ENCODE measurements at regions not wholly inside any gene's neighbourhood (a gene's known extent, or its start where the extent isn't known, plus 50 kb on each side); places are given as distances from the start of the nearest gene placed in this dataset.
"Not testable (repeated sequence)": the region's sequence is repeated elsewhere in the genome, so short reads cannot be mapped to it uniquely, and the experiment has no call there.

DNA sequence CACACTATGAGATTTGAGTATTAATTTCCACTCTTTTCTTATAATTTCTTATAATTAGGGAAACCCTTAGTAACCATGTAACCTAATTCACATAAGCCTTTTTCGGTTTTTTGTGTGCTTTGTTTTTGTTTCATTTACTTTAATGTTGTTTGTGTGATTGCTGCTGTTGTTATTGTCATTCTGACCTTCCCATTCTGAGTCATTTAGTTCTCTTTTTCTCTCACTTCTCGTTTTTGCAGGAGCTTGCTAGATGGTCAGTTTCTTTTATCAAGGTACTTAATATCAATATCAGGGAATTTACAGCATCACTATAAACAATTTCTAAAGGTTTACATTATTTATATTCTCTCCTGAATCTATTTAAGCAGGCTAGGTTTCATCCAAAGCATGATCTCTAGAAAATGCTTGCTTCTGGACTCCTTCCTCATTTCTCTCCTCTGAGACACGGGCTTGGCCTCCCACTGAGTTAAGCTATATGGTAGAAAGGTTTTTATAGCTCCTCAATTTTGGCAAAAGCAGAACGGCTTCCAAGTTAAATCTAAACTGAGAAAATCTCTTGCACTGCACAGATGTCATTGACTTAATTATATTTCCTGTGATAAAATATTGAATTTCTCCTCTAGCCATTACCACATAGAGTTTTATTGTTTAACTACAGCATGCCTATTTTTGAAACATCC lies 534.2 kb downstream of the NSUN3 start:
- DNase-seq (ENCODE audit: low read depth in 2 of 2) = no peak

DNA sequence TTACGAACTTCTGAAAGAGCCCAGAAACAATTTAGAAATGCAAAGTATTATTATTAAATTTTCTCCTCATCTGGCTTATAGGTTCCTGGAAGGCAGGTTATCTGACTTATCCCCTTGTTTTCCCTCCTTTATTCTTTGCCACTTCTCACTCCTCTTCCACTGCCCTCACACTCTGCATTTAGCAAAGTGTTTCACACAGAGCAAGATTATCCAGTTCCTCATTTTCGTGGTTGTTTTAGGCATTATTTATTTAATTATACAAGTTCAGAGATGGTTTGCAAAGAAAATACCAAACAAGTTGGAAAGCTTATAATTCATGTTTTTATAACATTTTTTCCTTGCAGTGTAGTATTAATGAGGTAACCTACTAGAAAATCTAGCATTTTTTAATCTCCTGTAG lies 544.9 kb downstream of the NSUN3 start:
- DNase-seq (ENCODE audit: low read depth in 2 of 2) = no peak

DNA sequence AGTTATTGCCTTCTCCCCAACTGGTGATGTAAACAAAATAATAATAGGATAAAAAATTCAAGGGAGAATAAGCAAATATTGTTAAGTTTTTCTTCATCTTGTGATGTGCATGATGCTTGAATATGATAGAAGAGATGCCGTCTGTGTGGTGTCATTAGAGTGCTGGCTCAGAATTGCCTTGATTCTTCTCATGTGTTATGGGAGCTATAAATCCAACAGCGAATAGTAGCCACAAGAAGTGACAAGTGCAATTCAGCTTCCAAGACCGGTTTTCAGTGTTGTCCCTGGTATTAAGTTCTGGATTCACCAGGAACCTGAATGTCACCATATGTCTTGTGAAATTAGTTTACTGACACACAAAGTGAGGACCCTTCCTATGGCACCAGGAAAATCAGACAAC lies 547.0 kb downstream of the NSUN3 start:
- no peak for DNase-seq (ENCODE audit: low read depth in 2 of 2)

DNA sequence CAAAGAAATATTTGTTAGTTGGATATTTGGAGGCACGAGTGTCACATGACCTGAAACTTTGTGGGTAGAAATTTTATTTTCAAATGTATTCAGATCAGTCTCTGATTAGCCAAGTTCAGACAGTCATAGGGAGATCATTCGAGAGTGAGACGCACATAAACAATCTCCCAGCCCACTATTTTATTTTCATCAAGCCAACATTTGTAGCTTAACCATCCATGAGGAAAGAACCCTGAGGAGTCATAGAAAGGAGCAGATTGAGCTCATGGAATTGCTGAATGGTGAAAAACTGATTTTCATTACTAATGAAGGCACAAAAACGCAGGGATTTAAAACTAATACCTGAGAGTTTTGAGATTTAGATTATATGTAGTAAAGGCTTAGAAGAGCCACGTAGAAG lies 548.7 kb downstream of the NSUN3 start:
- DNase-seq (ENCODE audit: low read depth in 2 of 2) = no peak

GRCh38 chr3:94612631-94613030 lies 549.8 kb downstream of the NSUN3 start:
- DNase-seq (ENCODE audit: low read depth in 2 of 2) = no peak

DNA sequence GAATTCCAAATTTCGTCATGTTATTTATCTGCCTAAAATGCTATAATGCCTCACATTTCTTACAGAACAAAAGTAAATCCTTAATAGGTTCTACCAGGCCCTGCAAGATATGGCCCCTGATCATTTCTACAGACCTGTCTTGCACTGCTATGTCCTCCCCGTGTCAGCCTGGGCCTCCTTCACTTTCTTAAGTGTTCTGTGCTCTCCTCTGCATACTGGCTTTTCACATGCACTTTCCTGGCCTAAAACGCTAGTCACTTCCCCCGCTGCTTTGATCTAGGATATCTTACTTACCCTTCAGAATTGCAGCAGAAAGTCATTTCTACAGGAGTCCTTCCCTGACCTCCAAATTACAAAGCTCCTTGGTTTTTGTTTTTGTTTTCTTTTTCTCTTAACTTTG lies 551.3 kb downstream of the NSUN3 start:
- no peak for DNase-seq (ENCODE audit: low read depth in 2 of 2)

DNA sequence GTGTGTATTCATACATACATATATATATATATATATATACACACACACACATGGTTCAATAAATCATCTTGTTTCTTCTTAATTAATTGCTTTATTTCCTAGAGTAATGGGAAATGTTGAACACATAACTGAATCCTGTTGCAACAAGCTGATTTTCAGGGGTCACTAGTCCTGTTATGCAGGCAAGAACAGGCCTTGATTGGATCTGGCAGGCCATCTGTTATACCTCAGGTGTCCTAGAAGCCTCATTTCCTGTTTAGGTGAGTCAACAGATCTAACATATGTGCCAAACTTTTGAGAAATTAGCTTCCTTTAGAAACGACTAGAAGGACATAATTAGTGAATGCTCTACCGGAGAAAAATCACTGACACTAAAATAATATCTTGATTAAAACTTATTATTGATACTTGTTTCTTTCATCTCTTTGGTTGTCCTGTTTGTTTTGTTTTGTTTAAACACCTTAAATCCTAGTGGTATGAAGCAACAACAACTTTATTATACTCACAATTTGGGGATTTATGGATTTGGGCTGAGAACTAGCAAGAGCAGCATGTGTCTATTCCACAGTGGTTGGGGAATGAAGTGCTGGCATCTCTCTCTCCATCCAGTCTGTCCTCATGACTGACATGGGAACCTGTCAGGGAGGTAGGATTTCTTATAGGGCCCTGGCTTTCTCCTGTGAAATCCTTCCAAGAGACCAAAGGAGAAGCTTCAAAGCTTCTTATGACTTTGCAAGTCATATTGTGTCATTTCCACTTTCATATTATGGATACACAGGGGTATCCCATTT lies 552.6 kb downstream of the NSUN3 start:
- DNase-seq (ENCODE audit: low read depth in 2 of 2) = no peak

DNA sequence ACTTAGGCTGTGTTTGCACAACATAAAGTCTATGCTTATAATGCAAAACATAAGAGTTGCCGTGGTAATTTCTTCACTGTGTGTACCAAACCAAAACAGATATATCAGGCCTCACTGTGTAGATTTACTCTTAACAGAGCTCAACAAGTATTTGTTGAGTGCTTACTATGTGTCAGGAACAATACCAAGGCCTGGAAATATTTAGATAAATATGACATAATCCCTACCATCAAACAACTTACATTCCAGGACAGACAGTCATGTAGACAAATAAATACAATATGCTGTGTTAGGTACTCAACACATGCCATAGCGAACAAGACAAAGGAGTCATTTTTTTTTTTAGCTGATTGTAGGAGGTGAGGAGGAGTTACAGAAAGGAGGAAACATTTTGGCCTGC lies 554.0 kb downstream of the NSUN3 start:
- DNase-seq (ENCODE audit: low read depth in 2 of 2) = no peak

DNA sequence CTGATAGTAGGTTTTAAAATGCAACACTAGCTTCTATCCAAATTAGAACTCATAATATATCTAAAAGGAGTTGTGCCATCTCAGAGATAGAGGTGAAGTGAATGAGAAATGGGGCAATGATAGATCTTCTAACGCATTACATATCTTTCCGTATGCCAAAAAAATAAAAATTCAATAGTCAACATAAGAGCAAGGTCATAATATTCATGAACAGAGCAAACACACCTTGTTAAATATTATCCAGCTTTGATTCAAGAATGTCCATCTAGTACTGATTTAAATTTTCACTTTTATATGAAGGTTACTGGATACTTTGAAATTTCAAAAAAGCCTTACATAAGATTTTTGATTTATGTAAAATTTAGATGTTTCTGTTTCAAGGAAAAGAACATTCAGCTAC lies 554.5 kb downstream of the NSUN3 start:
- no peak for DNase-seq (ENCODE audit: low read depth in 2 of 2)

DNA sequence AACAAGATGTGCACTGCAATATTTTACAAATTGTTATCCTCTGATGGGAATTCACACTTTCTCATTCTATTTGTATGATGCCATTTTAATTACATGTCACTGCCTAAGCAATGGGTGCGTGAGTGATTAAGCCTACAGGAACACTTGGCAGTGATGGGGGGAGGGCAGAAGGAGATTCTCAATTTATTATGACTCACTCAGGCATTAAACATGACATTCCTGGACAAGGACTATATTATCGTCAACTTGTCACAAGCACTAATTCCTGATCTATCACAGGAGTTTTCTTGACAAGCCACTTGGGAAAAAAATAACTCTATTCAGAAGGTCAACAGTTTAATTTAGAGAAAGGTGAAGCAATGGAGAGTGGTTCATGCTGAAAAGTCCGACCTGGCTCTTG lies 556.8 kb downstream of the NSUN3 start:
- DNase-seq (ENCODE audit: low read depth in 2 of 2) = no peak

DNA sequence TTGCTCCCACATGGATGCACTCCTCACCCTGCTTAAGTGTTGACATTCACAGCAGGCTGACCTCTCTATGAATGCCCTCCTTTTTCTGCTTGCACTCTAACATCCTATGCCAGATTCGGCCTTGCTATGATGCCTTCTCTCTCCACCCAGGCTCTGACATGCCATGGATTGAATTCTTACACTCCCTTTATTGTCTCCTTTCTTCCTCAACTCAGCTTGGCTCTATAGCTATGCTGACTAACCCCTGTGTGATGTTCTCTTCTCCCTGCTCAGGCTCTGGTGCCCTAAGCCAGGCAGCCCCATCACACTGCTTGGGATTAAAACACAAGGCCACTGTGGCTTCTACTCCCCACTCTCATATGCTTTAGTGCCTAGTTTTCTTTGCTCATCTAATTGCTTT lies 563.7 kb downstream of the NSUN3 start:
- no peak for DNase-seq (ENCODE audit: low read depth in 2 of 2)

- DNase-seq (ENCODE audit: low read depth in 2 of 2) = no peak
Observed at GRCh38 chr3:94627689-94628088, 564.8 kb downstream of the NSUN3 start.

DNA sequence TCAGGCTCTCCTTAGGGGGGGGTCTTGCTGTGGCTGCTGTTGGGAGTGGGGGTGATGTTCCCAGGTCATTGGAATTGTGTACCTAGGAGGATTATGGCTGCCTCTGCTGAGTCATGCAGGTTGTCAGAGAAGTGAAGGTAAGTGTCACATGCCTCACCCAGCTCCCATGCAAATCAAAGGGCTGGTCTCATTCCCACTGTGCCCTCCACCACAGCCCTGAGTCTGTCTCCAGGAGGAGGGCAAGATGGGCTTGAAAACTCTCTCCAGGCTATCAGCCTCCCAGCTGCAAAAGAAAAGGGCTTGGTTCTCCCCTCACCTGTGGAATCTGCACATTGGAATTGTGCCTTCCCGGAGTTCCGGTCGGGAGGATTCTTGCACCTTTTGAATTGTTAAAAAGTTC lies 580.5 kb downstream of the NSUN3 start:
- DNase-seq (ENCODE audit: low read depth in 2 of 2) = no peak

- no peak for DNase-seq (ENCODE audit: low read depth in 2 of 2)
Observed at GRCh38 chr3:94645790-94646189, 582.9 kb downstream of the NSUN3 start.

DNA sequence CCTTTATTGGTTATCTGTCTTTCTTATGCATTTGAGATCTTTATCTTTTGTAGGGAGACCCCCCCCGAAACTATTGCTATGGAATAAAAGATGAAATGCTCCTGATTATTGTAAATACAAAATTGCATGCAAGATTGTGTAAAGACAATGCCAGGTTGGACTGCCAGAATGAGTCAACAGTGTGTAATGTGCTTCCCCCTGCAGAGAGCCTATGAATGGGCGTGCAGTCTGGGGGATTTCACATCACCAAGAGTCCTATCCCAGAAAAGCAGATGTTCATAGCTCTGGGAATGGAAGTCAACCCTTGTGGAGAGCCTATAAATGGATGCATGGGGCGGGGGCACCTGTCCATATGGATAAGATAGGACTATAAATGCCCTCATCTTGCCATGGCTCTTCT lies 584.3 kb downstream of the NSUN3 start:
- no peak for DNase-seq (ENCODE audit: low read depth in 2 of 2)

DNA sequence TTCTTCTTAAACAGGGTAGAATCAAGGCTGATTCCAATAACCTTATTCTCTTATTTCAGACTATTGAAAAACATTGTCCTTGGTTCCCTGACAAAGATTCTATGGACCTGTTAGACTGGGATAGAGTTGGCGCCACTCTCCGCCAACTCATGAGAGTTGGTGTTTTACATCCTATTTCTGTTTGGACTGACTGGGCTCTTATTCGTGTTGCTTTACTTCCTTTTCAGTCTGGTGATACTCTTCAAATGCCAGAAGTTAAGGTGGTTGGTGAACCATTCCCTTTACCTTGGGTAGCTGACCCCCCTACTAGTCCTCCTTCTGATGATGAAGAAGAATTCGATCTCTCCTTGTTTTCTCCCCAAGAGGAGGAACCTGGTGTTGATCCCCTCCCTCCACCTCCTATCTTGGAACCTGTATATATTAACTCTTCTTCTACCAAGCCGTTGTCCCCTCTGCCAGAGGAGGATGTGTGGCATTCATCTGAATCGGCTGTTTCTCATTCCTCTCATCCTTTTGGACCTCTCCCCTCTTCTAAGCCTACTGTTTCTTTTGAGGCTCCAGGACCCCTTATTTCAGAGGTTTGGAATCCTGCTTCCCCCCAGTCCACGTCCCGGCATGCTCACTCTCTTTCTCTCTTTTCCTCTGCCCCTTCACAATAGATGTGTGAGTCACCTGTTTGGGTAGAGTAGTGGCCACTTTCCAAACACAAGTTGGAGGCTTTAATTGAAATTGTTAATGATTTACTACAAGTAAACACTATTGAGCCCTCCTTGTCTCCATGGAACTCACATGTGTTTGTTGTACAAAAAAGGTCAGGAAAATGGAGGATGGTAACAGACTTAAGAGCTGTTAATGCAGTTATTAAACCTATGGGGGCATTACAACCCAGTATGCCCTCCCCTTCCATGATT lies 585.7 kb downstream of the NSUN3 start:
- not testable (repeated sequence) for DNase-seq (ENCODE audit: low read depth in 2 of 2)

DNA sequence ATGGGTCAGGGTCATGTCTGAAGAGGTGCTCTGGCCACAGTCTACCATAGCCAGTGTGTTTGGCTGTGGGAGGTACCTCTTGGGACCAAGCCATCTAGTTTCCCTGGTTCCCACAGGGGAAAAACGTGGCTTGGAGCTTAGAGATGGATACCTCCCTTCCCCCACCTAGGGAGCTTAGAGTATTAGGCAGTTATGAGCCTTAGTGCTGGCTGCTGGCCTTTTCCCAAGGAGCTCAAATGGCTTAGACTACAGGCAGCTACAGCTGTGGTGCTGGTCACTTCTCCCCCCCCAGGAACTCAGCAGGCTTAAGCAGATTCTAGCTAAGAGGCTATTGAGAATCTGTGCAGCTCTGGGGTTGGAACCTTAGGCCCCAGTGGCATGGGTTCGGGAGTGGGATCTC lies 591.2 kb downstream of the NSUN3 start:
- DNase-seq (ENCODE audit: low read depth in 2 of 2) = no peak

DNA sequence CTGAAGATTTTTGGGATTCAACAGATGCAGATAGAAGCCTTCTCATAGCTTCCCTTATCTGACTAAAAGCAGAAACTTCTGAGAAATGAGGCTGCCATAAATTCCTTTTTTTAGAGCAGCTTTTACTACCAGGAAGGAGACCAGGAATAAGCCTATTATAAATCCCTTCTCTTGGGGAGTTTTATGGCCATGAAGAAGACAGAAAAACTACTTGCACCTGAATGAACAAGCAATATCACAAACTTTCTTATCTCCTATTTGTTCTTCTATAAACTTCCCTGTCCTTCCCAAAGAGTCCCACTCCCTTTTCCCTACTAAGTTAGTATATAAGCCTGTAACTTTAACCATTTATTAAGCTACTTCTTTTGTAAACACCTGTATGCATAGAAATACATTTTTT lies 603.1 kb downstream of the NSUN3 start:
- DNase-seq (ENCODE audit: low read depth in 2 of 2) = no peak

- DNase-seq (ENCODE audit: low read depth in 2 of 2) = no peak
Observed at GRCh38 chr3:94671078-94671477, 608.2 kb downstream of the NSUN3 start.

- no peak for DNase-seq (ENCODE audit: low read depth in 2 of 2)
Observed at GRCh38 chr3:94673876-94674275, 611.0 kb downstream of the NSUN3 start.

- DNase-seq (ENCODE audit: low read depth in 2 of 2) = no peak
Observed at GRCh38 chr3:94686208-94686607, 623.3 kb downstream of the NSUN3 start.

GRCh38 chr3:94693997-94694640 lies 631.3 kb downstream of the NSUN3 start:
- DNase-seq (ENCODE audit: low read depth in 2 of 2) = no peak

All from fibroblast of skin of left quadriceps (primary cell).